Loucy (cell line): ENCODE measurements at regions not wholly inside any gene's neighbourhood (a gene's known extent, or its start where the extent isn't known, plus 50 kb on each side); places are given as distances from the start of the nearest gene placed in this dataset.

Experiments used
- H2AFZ ChIP-seq: fragments of 200-600 bp; sonication (generic); 2 replicates; pipeline ENCODE4 v1.6.0; 2016; ENCODE audit warnings: antibody characterized with exemption, mild to moderate bottlenecking, low read length, moderate library complexity
- H3F3A ChIP-seq: fragments of 200-600 bp; 2 replicates; pipeline ENCODE4 v1.6.0; 2016; ENCODE audit warnings: antibody characterized with exemption, low read depth, mild to moderate bottlenecking
- H3K27me3 ChIP-seq: fragments of 200-600 bp; sonication (generic); 2 replicates; pipeline ENCODE4 v1.6.1; 2014; ENCODE audit warnings: low read length, mild to moderate bottlenecking; ENCODE audit not compliant: insufficient read depth, poor library complexity, severe bottlenecking
- H3K36me3 ChIP-seq: fragments of 200-600 bp; sonication (generic); 2 replicates; pipeline ENCODE4 v1.6.1; 2016; ENCODE audit warnings: low read length; ENCODE audit not compliant: insufficient read depth
- H3K4me1 ChIP-seq: fragments of 200-600 bp; sonication (generic); 2 replicates; pipeline ENCODE4 v1.5.1; 2014; ENCODE audit warnings: low read length, mild to moderate bottlenecking; ENCODE audit not compliant: insufficient read depth, poor library complexity, severe bottlenecking
- H3K4me2 ChIP-seq: fragments of 200-600 bp; sonication (generic); 2 replicates; pipeline ENCODE4 v1.6.0; 2014; ENCODE audit warnings: antibody characterized with exemption, low read length, low read depth, mild to moderate bottlenecking; ENCODE audit not compliant: poor library complexity, severe bottlenecking
- H3K4me3 ChIP-seq: fragments of 200-600 bp; sonication (generic); 2 replicates; pipeline ENCODE4 v1.5.1; 2014; ENCODE audit warnings: low read length, mild to moderate bottlenecking, mixed read lengths; ENCODE audit not compliant: poor library complexity, severe bottlenecking
- H3K79me2 ChIP-seq: fragments of 200-600 bp; sonication (generic); 2 replicates; pipeline ENCODE4 v1.6.1; 2014; ENCODE audit warnings: low read length; ENCODE audit not compliant: insufficient read depth
- H3K9ac ChIP-seq: fragments of 200-600 bp; sonication (generic); 2 replicates; pipeline ENCODE4 v1.6.0; 2014; ENCODE audit warnings: mild to moderate bottlenecking, low read depth, low read length, moderate library complexity; ENCODE audit not compliant: poor library complexity, severe bottlenecking
- H3K9me2 ChIP-seq: fragments of 200-600 bp; sonication (generic); replicated peaks from 2 replicates; pipeline ENCODE4 v1.6.1; 2016; ENCODE audit warnings: low read depth, low read length, mixed read lengths
- H3K9me3 ChIP-seq: fragments of 200-600 bp; sonication (generic); 2 replicates; pipeline ENCODE4 v1.6.1; 2014; ENCODE audit warnings: mild to moderate bottlenecking, antibody characterized with exemption, low read length, low read depth; ENCODE audit not compliant: insufficient read depth
- H4K20me1 ChIP-seq: fragments of 200-600 bp; sonication (generic); 2 replicates; pipeline ENCODE4 v1.6.0; 2014; ENCODE audit warnings: antibody characterized with exemption, low read length, mild to moderate bottlenecking; ENCODE audit not compliant: insufficient read depth, poor library complexity, severe bottlenecking
- CTCF ChIP-seq: fragments of 200-600 bp; sonication (generic); conservative IDR thresholded peaks from 2 replicates; pipeline ENCODE4 v1.5.1; 2014; ENCODE audit warnings: mild to moderate bottlenecking, antibody characterized with exemption, low read length
- EZH2phosphoT487 ChIP-seq: fragments of 200-600 bp; IDR thresholded peaks from 2 replicates; pipeline ENCODE4 v1.6.1; 2018; ENCODE audit warnings: antibody characterized with exemption, mild to moderate bottlenecking, moderate library complexity, borderline replicate concordance

GRCh38 chr5:171542525-171543140 lies 123.2 kb downstream of the FGF18 start:
- Histone ChIP-seq H3K4me1 (no peaks in the 10 kb centered on the region), H3K9ac (no peak overlapping the region), H3K9me2 (no peaks in the 10 kb centered on the region), H3K27me3 (no peaks in the 10 kb centered on the region), H3K4me3 (no peak overlapping the region), H3K4me2 (no peak overlapping the region), H4K20me1 (no peaks in the 10 kb centered on the region), H2AFZ (no peak overlapping the region), H3K36me3 (no peaks in the 10 kb centered on the region), H3F3A (no peaks in the 10 kb centered on the region), H3K9me3 (no peaks in the 10 kb centered on the region), H3K79me2 (no peaks in the 10 kb centered on the region)
- TF ChIP-seq EZH2phosphoT487 (no peak), CTCF (no peak)

DNA sequence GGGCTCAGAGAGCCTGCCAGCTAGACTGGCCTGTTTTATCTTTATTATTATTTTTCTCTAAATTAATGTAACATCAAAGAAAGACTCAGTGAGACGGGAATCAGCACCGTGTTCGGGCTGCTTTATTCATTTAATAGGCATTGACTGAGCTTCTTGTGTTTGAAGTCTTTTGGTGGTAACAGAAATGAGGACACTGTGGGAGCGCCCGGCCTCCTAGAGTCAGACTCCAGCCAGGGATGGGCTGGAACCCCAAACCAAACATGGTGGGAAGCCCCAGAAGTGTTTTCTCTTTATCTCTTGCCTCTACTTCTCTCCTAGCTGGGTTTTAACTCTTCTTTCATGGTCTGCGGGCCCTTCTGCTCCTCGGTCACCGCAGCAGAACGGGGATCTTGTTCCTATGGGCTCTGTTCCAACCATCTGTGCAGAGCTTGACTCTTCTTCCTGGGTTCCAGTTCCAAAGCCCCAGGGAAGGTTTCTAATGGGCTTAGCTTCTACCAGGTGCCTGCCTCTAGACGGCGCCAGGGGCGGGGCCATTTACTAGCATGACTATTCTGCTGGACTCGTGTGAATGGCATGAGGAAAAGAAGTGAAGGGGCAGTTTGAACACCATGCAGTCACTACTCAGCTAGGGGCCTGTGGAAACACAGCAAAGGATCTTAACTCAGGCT lies 123.8 kb downstream of the FGF18 start:
- Histone ChIP-seq H4K20me1 (no peaks in the 10 kb centered on the region), H3K27me3 (no peaks in the 10 kb centered on the region), H2AFZ (no peak overlapping the region), H3K4me3 (no peak overlapping the region), H3K79me2 (no peaks in the 10 kb centered on the region), H3K36me3 (no peaks in the 10 kb centered on the region), H3K4me1 (no peaks in the 10 kb centered on the region), H3K9me3 (no peaks in the 10 kb centered on the region), H3K9me2 (no peaks in the 10 kb centered on the region), H3K4me2 (no peak overlapping the region), H3F3A (no peaks in the 10 kb centered on the region), H3K9ac (no peak overlapping the region)
- no peak for TF ChIP-seq CTCF
- TF ChIP-seq EZH2phosphoT487: no peak

DNA sequence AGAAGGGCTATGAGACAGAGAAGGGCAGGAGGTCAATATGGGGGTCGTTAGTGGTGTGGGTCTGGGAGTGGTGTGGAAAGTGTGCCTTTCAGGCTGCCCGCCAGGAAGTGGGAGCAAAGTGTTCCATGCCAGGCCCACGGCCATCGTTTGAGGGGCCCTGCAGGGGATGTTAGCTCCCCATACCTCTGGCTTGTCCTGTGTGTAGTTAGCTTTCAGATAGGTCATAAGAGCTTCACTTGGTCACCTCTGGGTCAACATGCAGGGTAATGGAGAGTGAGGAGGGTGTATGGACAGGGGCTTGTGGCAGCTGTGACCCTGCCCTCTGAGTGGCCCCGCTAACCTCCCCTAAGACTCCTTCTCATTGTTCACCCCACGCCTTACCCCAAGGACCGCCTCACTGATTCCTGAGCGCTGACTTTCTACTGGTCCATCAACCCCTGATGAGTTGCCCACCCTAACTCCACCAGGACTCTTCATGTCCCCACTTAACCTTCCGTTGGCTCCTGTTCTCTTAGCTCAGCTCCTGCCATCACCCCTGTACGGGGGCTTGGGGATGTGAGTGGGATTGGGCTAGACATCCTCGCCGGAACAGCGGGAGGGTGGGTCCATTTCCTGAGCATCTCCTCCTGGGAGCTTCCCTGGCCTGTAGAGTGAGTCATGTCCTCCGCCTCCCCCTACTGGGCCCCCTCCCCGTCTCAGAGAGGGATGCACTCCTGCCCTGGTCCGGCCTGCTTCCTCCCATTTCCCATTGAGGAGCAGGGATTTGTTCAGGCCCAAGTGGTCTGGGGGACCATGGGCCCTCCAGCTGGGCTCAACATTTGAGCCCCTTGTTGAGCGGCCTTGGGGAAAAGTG lies 125.7 kb downstream of the FGF18 start:
- Histone ChIP-seq H2AFZ (no peak overlapping the region), H3K9ac (no peak overlapping the region), H3K9me3 (no peaks in the 10 kb centered on the region), H3K4me1 (no peaks in the 10 kb centered on the region), H3F3A (no peaks in the 10 kb centered on the region), H3K4me2 (no peak overlapping the region), H3K36me3 (no peaks in the 10 kb centered on the region), H3K79me2 (no peaks in the 10 kb centered on the region), H3K27me3 (no peaks in the 10 kb centered on the region), H3K9me2 (no peaks in the 10 kb centered on the region), H4K20me1 (no peaks in the 10 kb centered on the region), H3K4me3 (no peak overlapping the region)
- TF ChIP-seq EZH2phosphoT487 (no peak), CTCF (no peak)
